ENCODE measurements at regions not wholly inside any gene's neighbourhood (a gene's known extent, or its start where the extent isn't known, plus 50 kb on each side); places are given as distances from the start of the nearest gene placed in this dataset.

- TF ChIP-seq CTCF (IDR thresholded peaks at IDR 0.05; ENCODE audit: low read depth, low read length, missing input control) = no peak
- TF ChIP-seq FOXA2 (IDR thresholded peaks at IDR 0.05) = no peak
- TF ChIP-seq ATF3 (IDR thresholded peaks at IDR 0.05) = no peak
- no peak for TF ChIP-seq MAX (IDR thresholded peaks at IDR 0.05)
- no peak for TF ChIP-seq RAD21 (IDR thresholded peaks at IDR 0.05)
- TF ChIP-seq JUND (IDR thresholded peaks at IDR 0.05) = no peak
- no peak for TF ChIP-seq TAF1 (conservative IDR thresholded peaks at IDR 0.05)
- TF ChIP-seq, protein P1, sequence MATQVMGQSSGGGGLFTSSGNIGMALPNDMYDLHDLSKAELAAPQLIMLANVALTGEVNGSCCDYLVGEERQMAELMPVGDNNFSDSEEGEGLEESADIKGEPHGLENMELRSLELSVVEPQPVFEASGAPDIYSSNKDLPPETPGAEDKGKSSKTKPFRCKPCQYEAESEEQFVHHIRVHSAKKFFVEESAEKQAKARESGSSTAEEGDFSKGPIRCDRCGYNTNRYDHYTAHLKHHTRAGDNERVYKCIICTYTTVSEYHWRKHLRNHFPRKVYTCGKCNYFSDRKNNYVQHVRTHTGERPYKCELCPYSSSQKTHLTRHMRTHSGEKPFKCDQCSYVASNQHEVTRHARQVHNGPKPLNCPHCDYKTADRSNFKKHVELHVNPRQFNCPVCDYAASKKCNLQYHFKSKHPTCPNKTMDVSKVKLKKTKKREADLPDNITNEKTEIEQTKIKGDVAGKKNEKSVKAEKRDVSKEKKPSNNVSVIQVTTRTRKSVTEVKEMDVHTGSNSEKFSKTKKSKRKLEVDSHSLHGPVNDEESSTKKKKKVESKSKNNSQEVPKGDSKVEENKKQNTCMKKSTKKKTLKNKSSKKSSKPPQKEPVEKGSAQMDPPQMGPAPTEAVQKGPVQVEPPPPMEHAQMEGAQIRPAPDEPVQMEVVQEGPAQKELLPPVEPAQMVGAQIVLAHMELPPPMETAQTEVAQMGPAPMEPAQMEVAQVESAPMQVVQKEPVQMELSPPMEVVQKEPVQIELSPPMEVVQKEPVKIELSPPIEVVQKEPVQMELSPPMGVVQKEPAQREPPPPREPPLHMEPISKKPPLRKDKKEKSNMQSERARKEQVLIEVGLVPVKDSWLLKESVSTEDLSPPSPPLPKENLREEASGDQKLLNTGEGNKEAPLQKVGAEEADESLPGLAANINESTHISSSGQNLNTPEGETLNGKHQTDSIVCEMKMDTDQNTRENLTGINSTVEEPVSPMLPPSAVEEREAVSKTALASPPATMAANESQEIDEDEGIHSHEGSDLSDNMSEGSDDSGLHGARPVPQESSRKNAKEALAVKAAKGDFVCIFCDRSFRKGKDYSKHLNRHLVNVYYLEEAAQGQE (IDR thresholded peaks at IDR 0.05) = no peak
- TF ChIP-seq ZBTB33 (IDR thresholded peaks at IDR 0.05) = no peak
- no peak for TF ChIP-seq GABPA (IDR thresholded peaks at IDR 0.05 in 1 of 2, conservative IDR thresholded peaks at IDR 0.05 in 1 of 2)
Observed at GRCh38 chr6:144665932-144666450, 380.9 kb downstream of the UTRN start.

Data from liver (tissue), 3 donors.